ENCODE measurements at regions not wholly inside any gene's neighbourhood (a gene's known extent, or its start where the extent isn't known, plus 50 kb on each side); places are given as distances from the start of the nearest gene placed in this dataset.

DNA sequence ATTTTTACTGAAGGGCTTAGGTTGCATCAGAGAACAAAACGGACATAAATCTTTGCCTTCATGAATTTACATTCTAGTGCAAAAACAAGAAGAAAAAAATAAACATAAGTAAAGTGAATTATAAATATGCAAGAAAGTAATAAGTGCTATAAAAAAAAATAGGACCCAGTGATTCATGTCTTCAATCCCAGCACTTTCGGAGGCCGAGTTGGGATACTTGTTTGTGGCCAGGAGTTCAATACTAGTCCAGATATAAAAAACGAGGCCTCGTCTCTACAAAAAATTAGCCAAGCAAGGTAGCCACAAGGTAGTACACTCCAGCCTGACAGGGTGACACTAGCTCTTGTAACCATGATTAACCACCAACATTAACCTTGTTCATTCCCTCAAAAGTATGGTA, 193.5 kb downstream of the SIM1 start:
- intact Hi-C loops (cut with DNase I): no loop called here
- no peak for DNase-seq (ENCODE audit: low spot score)

- intact Hi-C loops (cut with DNase I): no loop called here
Observed at GRCh38 chr6:100269189-100269588, 195.5 kb downstream of the SIM1 start.

DNA sequence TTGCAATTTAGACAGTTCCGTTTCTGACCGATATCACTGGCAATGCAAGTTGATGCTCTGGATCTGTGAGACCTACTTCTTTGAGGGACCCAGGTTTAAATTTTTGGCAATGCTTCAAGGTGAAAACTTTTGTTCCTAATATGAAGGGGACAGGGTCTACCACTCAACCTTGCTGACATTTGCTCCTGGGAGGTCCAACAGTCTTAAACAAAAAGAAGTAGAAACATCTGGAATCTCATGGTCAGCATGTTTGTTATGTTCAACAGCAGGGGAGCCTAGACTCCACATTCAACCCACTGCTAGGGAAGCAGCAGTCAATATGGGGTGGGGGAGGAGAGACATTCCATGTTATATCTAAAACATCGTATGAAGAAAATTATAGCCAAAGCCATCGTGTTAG, 196.4 kb downstream of the SIM1 start:
- intact Hi-C loops (cut with DNase I): no loop called here
- DNase-seq (ENCODE audit: low spot score): no peak

More at GRCh38 chr6:100269189-100269588, 195.5 kb downstream of the SIM1 start:
- no peak for DNase-seq (ENCODE audit: low spot score)

GRCh38 chr6:100267721-100268123, 197.0 kb downstream of the SIM1 start:
- no peak for DNase-seq (ENCODE audit: low spot score)
- intact Hi-C loops (cut with DNase I): no loop called here

GRCh38 chr6:100266494-100267401, 198.0 kb downstream of the SIM1 start:
- no peak for DNase-seq (ENCODE audit: low spot score)
- intact Hi-C loops (cut with DNase I): no loop called here

GRCh38 chr6:100262086-100262485, 202.6 kb downstream of the SIM1 start:
- intact Hi-C loops (cut with DNase I): no loop called here

GRCh38 chr6:100261486-100261885, 203.2 kb downstream of the SIM1 start:
- intact Hi-C loops (cut with DNase I): no loop called here

More at GRCh38 chr6:100262086-100262485, 202.6 kb downstream of the SIM1 start:
- no peak for DNase-seq (ENCODE audit: low spot score)

DNA sequence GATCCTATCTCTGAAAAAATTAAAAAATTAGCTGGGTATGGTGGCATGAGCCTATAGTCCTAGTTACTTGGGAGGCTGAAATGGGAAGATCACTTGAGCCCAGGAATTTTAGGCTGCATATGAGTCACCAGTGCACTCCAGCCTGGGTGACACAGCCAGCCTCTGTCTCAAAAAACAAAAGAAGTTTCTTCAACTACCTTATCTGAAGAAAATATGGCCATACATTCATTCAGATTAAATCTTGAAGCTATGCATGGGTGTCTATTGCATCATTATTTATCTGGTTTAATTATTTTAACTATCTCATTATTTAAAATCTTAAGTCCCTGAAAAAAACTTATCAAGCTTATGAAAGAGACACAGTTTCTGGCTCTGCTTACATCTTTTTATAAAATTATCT, 204.1 kb downstream of the SIM1 start:
- intact Hi-C loops (cut with DNase I): no loop called here
- DNase-seq (ENCODE audit: low spot score): no peak

More at GRCh38 chr6:100261486-100261885, 203.2 kb downstream of the SIM1 start:
- DNase-seq (ENCODE audit: low spot score): no peak

- intact Hi-C loops (cut with DNase I): no loop called here
- DNase-seq (ENCODE audit: low spot score): no peak
Observed at GRCh38 chr6:100259865-100260264, 204.9 kb downstream of the SIM1 start.

GRCh38 chr6:100258752-100259151, 206.0 kb downstream of the SIM1 start:
- no peak for DNase-seq (ENCODE audit: low spot score)
- intact Hi-C loops (cut with DNase I): no loop called here

- intact Hi-C loops (cut with DNase I): no loop called here
Observed at GRCh38 chr6:100257793-100258395, 206.8 kb downstream of the SIM1 start.

GRCh38 chr6:100255701-100256100, 209.0 kb downstream of the SIM1 start:
- DNase-seq (ENCODE audit: low spot score): no peak
- intact Hi-C loops (cut with DNase I): no loop called here

More at GRCh38 chr6:100257793-100258395, 206.8 kb downstream of the SIM1 start:
- no peak for DNase-seq (ENCODE audit: low spot score)

DNA sequence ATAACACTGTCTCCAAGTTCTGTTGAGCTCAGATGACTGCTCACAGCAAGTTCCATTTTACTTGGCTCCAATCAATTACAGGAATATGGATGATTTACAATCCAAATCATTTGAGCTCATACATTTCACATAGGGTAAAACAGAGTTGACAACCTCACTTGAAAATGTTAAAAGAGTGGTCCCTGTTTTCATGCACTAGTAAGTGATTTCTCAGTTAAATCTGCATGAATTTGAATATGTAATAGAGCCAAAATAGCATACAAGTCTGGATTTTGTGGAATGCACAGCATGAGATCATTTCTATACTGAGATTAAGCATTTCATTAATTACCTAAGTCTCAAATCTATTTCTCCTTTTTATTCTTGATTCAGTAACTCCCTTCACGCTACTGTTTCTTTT, 217.6 kb downstream of the SIM1 start:
- intact Hi-C loops (cut with DNase I): no loop called here
- DNase-seq (ENCODE audit: low spot score): no peak

DNA sequence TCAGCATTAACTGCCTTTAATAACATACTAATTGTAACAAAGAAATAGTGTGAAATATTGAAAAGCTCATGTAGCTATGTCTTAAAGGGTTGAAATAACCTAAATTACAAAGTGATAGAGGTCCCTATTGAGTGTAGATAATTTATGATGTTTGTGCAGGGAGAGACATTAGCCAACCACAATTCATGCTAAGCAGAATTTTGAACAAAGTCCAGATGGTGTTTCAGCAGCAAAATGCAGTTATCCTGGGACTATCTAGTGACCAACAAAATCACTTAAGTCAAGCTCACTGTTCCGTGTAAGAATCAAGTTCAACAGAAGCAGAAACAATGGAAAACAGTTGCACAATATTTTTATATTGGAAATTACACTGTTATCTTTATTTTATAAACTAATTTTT, 218.5 kb downstream of the SIM1 start:
- no peak for DNase-seq (ENCODE audit: low spot score)
- intact Hi-C loops (cut with DNase I): no loop called here

DNA sequence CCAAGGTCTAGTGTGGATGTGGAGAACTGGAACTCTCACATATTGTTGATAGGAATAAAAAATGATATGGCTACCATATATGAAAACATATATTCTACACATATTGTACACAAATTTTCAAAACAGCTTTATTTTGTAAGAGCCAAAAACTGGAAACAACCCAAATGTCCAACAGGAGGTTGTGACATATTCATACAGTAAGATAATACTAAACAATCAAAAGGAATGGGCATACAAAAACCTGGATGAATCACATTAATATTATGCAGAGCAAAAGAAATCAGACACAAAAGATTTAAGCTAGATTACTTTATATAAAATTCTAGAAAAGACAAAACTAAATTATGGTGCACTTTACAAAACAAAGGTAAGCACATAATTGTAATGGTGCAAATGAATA, 223.9 kb downstream of the SIM1 start:
- intact Hi-C loops (cut with DNase I): no loop called here
- DNase-seq (ENCODE audit: low spot score): no peak

GRCh38 chr6:100237821-100238220, 226.9 kb downstream of the SIM1 start:
- intact Hi-C loops (cut with DNase I): no loop called here
- DNase-seq (ENCODE audit: low spot score): no peak

GRCh38 chr6:100236389-100236788, 228.3 kb downstream of the SIM1 start:
- no peak for DNase-seq (ENCODE audit: low spot score)
- intact Hi-C loops (cut with DNase I): no loop called here

GRCh38 chr6:100235631-100236030, 229.1 kb downstream of the SIM1 start:
- intact Hi-C loops (cut with DNase I): no loop called here
- DNase-seq (ENCODE audit: low spot score): no peak

GRCh38 chr6:100234625-100235024, 230.1 kb downstream of the SIM1 start:
- DNase-seq (ENCODE audit: low spot score): no peak
- intact Hi-C loops (cut with DNase I): no loop called here

GRCh38 chr6:100232781-100233573, 231.7 kb downstream of the SIM1 start:
- DNase-seq (ENCODE audit: low spot score): no peak
- intact Hi-C loops (cut with DNase I): no loop called here

Data from posterior vena cava (tissue), 2 donors.